H9 (cell line): ENCODE measurements at regions not wholly inside any gene's neighbourhood (a gene's known extent, or its start where the extent isn't known, plus 50 kb on each side); places are given as distances from the start of the nearest gene placed in this dataset.

Experiments used
- DNase-seq: peaks from one replicate; pipeline ENCODE4 v3.0.0-alpha.2; 2017
- H2AFZ ChIP-seq: one replicate; pipeline ENCODE4 v1.6.1; 2013; ENCODE audit warnings: mild to moderate bottlenecking, low read length, control low read depth, moderate library complexity
- H2AK5ac ChIP-seq: 2 replicates; pipeline ENCODE4 v1.6.1; 2013; ENCODE audit warnings: low read length, control low read depth, mixed read lengths; ENCODE audit not compliant: insufficient read length
- H2BK120ac ChIP-seq: one replicate; pipeline ENCODE4 v1.6.1; 2013; ENCODE audit warnings: low read depth, mild to moderate bottlenecking, low read length, control low read depth, inconsistent platforms; ENCODE audit not compliant: poor library complexity, severe bottlenecking
- H2BK12ac ChIP-seq: 2 replicates; pipeline ENCODE4 v1.6.1; 2013; ENCODE audit warnings: low read length, control low read depth, mixed read lengths, low read depth; ENCODE audit not compliant: insufficient read length
- H2BK15ac ChIP-seq: 2 replicates; pipeline ENCODE4 v1.6.1; 2013; ENCODE audit warnings: low read depth, low read length, control low read depth
- H2BK20ac ChIP-seq: one replicate; pipeline ENCODE4 v1.6.1; 2013; ENCODE audit warnings: low read depth, mild to moderate bottlenecking, low read length, control low read depth, inconsistent platforms; ENCODE audit not compliant: poor library complexity, severe bottlenecking
- H2BK5ac ChIP-seq: 2 replicates; pipeline ENCODE4 v1.6.1; 2013; ENCODE audit warnings: low read length, control low read depth, mixed read lengths; ENCODE audit not compliant: insufficient read length
- H3K14ac ChIP-seq: 2 replicates; pipeline ENCODE4 v1.6.1; 2013; ENCODE audit warnings: low read length, control low read depth; ENCODE audit not compliant: insufficient read depth
- H3K18ac ChIP-seq: 2 replicates; pipeline ENCODE4 v1.6.1; 2013; ENCODE audit warnings: low read depth, mild to moderate bottlenecking, mixed read lengths, low read length, control low read depth; ENCODE audit not compliant: insufficient read length
- H3K23ac ChIP-seq: 2 replicates; pipeline ENCODE4 v1.6.1; 2013; ENCODE audit warnings: low read length, control low read depth, mixed read lengths, low read depth; ENCODE audit not compliant: insufficient read length
- H3K23me2 ChIP-seq: 2 replicates; pipeline ENCODE4 v1.6.1; 2013; ENCODE audit warnings: low read depth, mild to moderate bottlenecking, mixed read lengths, low read length, control low read depth; ENCODE audit not compliant: insufficient read length, poor library complexity, severe bottlenecking
- H3K27ac ChIP-seq: 2 replicates; pipeline ENCODE4 v1.5.1; 2013; ENCODE audit warnings: low read length, control low read depth, mixed read lengths, low read depth; ENCODE audit not compliant: insufficient read length
- H3K27me3 ChIP-seq: 2 replicates; pipeline ENCODE4 v1.6.1; 2013; ENCODE audit warnings: low read length, control low read depth, inconsistent platforms; ENCODE audit not compliant: insufficient read depth
- H3K4ac ChIP-seq: 2 replicates; pipeline ENCODE4 v1.6.1; 2013; ENCODE audit warnings: low read depth, mild to moderate bottlenecking, control low read depth, inconsistent platforms, low read length, moderate library complexity
- H3K4me1 ChIP-seq: 2 replicates; pipeline ENCODE4 v1.6.1; 2013; ENCODE audit warnings: low read length, control low read depth, inconsistent platforms; ENCODE audit not compliant: insufficient read depth
- H3K4me2 ChIP-seq: 2 replicates; pipeline ENCODE4 v1.6.1; 2013; ENCODE audit warnings: low read length, control low read depth, mixed read lengths; ENCODE audit not compliant: insufficient read length, insufficient read depth
- H3K56ac ChIP-seq: 2 replicates; pipeline ENCODE4 v1.6.1; 2013; ENCODE audit warnings: low read depth, mild to moderate bottlenecking, mixed read lengths, low read length, control low read depth; ENCODE audit not compliant: insufficient read length
- H3K79me1 ChIP-seq: 2 replicates; pipeline ENCODE4 v1.6.1; 2013; ENCODE audit warnings: low read depth, mild to moderate bottlenecking, moderate library complexity, low read length, control low read depth, inconsistent platforms; ENCODE audit not compliant: insufficient read depth, poor library complexity, severe bottlenecking
- H3K79me2 ChIP-seq: 2 replicates; pipeline ENCODE4 v1.6.1; 2013; ENCODE audit warnings: low read length, control low read depth, inconsistent platforms; ENCODE audit not compliant: insufficient read depth
- H3K9ac ChIP-seq: 2 replicates; pipeline ENCODE4 v1.6.1; 2013; ENCODE audit warnings: low read length, control low read depth, mixed read lengths; ENCODE audit not compliant: insufficient read length; ENCODE audit errors: extremely low read depth
- H3K9me3 ChIP-seq: one replicate; pipeline ENCODE4 v1.6.1; 2013; ENCODE audit warnings: low read depth, low read length, inconsistent platforms; ENCODE audit not compliant: control insufficient read depth
- H3T11ph ChIP-seq: one replicate; pipeline ENCODE4 v1.6.1; 2013; ENCODE audit warnings: mild to moderate bottlenecking, low read length, control low read depth, inconsistent platforms
- H4K20me1 ChIP-seq: one replicate; pipeline ENCODE4 v1.6.1; 2013; ENCODE audit not compliant: control insufficient read depth, insufficient read length, insufficient read depth
- H4K5ac ChIP-seq: 2 replicates; pipeline ENCODE4 v1.6.1; 2013; ENCODE audit warnings: low read depth, mild to moderate bottlenecking, mixed read lengths, low read length, control low read depth; ENCODE audit not compliant: insufficient read length
- H4K8ac ChIP-seq: replicated peaks from 2 replicates; pipeline ENCODE4 v1.6.1; 2013; ENCODE audit warnings: low read length, control low read depth, mixed read lengths, low read depth; ENCODE audit not compliant: insufficient read length
- H4K91ac ChIP-seq: 2 replicates; pipeline ENCODE4 v1.6.1; 2013; ENCODE audit warnings: low read depth, mild to moderate bottlenecking, moderate library complexity, mixed read lengths, low read length, control low read depth; ENCODE audit not compliant: insufficient read length
- H3K27ac Mint-ChIP-seq, 3 experiments: 2 replicates in 2 of 3; 3 replicates in 1 of 3; pipeline ENCODE4 v1.8.0; 2020 to 2021; ENCODE audit warnings: mixed read lengths in 3 of 3, mild to moderate bottlenecking in 1 of 3, moderate library complexity in 1 of 3
- H3K27me3 Mint-ChIP-seq: 2 replicates; pipeline ENCODE4 v1.8.0; 2021; ENCODE audit warnings: low read depth, mild to moderate bottlenecking, moderate library complexity, mixed read lengths
- H3K36me3 Mint-ChIP-seq, 3 experiments: 2 replicates in 2 of 3; 3 replicates in 1 of 3; pipeline ENCODE4 v1.8.0; 2020 to 2021; ENCODE audit warnings: low read depth in 3 of 3, mixed read lengths in 3 of 3; ENCODE audit not compliant: insufficient read depth in 1 of 3
- H3K4me1 Mint-ChIP-seq, 2 experiments: 2 replicates each; pipeline ENCODE4 v1.8.0; 2020; ENCODE audit warnings: mixed read lengths in 2 of 2
- H3K4me3 Mint-ChIP-seq, 2 experiments: 2 replicates in 1 of 2; 3 replicates in 1 of 2; pipeline ENCODE4 v1.8.0; 2020 to 2021; ENCODE audit warnings: mild to moderate bottlenecking in 2 of 2, mixed read lengths in 2 of 2, moderate library complexity in 1 of 2
- H3K9me3 Mint-ChIP-seq, 2 experiments: 2 replicates in 1 of 2; 3 replicates in 1 of 2; pipeline ENCODE4 v1.8.0; 2020; ENCODE audit warnings: mild to moderate bottlenecking in 2 of 2, mixed read lengths in 2 of 2, moderate library complexity in 1 of 2
- WGBS: extraction: QIAGEN DNeasy Blood & Tissue Kit; methylation state at CpG from one replicate; pipeline ENCODE4 v1.1.7; 2013; ENCODE audit warnings: missing lambda C conversion rate, low lambda C conversion rate, mixed read lengths; ENCODE audit not compliant: insufficient read length; ENCODE audit errors: extremely low coverage; 5-methylcytosine and 5-hydroxymethylcytosine counted together
- TF ChIP-seq, protein P1 (sequence below): fragments of 200-600 bp; sonication (generic); conservative IDR thresholded peaks from 3 replicates; pipeline ENCODE4 v1.8.0; 2021; ENCODE audit warnings: antibody characterized with exemption, mild to moderate bottlenecking

DNA sequence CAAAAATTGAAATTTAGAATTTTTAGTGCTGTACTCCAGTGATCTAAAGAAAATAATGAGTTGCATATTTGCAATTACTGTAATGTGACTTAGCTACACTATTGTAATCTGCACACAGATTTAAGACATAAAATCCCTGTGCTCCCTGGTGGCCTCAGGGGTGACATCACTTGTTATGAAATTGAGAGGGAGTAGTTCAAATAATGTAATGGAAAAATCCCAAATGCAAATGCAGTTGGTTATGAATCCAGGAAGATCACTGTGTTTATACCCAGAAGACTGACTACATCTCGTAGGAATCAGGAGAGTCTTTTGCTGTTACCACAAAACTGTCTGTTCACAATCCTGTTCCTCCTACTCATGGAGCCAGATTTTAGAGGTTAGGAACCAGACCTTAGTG is 178.7 kb upstream of the FBXL17 start:
- peak overlapping the region; percentile 12 for H2BK20ac ChIP-seq
- no peaks in the 10 kb centered on the region for H3K27me3 ChIP-seq
- Mint-ChIP-seq H3K4me3 (no peak overlapping the region), H3K27me3 (no peaks in the 10 kb centered on the region), H3K4me1 (peaks cover 34 to 54% of the 10 kb centered on the region in 2 experiments), H3K9me3 (peaks cover 23 to 29% of the 10 kb centered on the region in 2 experiments), H3K27ac (peak overlapping the region in 1 of 3 experiments; percentile 16; a peak in 1 of 7 replicates), H3K36me3 (peaks cover 7 to 40% (median 24%) of the 10 kb centered on the region in 3 experiments)
- H3K18ac ChIP-seq = no peak overlapping the region
- H2BK120ac ChIP-seq = no peak overlapping the region
- no peaks in the 10 kb centered on the region for H4K20me1 ChIP-seq
- H4K5ac ChIP-seq = no peak overlapping the region
- H2BK15ac ChIP-seq = no peak overlapping the region
- no peaks in the 10 kb centered on the region for H3K79me1 ChIP-seq
- no CpG with 5 or more reads among the region's 1 CpG for WGBS
- H2AK5ac ChIP-seq = no peak overlapping the region
- no peak overlapping the region for H4K8ac ChIP-seq
- no peaks in the 10 kb centered on the region for H3K23me2 ChIP-seq
- no peaks in the 10 kb centered on the region for H3K9me3 ChIP-seq
- TF ChIP-seq, protein P1, sequence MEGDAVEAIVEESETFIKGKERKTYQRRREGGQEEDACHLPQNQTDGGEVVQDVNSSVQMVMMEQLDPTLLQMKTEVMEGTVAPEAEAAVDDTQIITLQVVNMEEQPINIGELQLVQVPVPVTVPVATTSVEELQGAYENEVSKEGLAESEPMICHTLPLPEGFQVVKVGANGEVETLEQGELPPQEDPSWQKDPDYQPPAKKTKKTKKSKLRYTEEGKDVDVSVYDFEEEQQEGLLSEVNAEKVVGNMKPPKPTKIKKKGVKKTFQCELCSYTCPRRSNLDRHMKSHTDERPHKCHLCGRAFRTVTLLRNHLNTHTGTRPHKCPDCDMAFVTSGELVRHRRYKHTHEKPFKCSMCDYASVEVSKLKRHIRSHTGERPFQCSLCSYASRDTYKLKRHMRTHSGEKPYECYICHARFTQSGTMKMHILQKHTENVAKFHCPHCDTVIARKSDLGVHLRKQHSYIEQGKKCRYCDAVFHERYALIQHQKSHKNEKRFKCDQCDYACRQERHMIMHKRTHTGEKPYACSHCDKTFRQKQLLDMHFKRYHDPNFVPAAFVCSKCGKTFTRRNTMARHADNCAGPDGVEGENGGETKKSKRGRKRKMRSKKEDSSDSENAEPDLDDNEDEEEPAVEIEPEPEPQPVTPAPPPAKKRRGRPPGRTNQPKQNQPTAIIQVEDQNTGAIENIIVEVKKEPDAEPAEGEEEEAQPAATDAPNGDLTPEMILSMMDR = no peak
- H3K9ac ChIP-seq = no peak overlapping the region
- H2BK5ac ChIP-seq = no peak overlapping the region
- H2AFZ ChIP-seq = no peak overlapping the region
- no peak overlapping the region for H3T11ph ChIP-seq
- H4K91ac ChIP-seq = no peak overlapping the region
- no peak overlapping the region for H3K23ac ChIP-seq
- H3K56ac ChIP-seq = no peak overlapping the region
- H3K4ac ChIP-seq = no peak overlapping the region
- H3K14ac ChIP-seq = no peak overlapping the region
- H3K27ac ChIP-seq = no peak overlapping the region
- H3K79me2 ChIP-seq = no peaks in the 10 kb centered on the region
- H3K4me1 ChIP-seq = peaks cover 7% of the 10 kb centered on the region; the same call in 1 of the 2 replicates
- no peak overlapping the region for H3K4me2 ChIP-seq
- H2BK12ac ChIP-seq = no peak overlapping the region
- DNase-seq = no peak
